GM12892 (cell line): ENCODE measurements at regions not wholly inside any gene's neighbourhood (a gene's known extent, or its start where the extent isn't known, plus 50 kb on each side); places are given as distances from the start of the nearest gene placed in this dataset.

Experiments
- POLR2A ChIP-seq: IDR thresholded peaks from 2 replicates; pipeline ENCODE4 v1.6.1; 2011; ENCODE audit warnings: low read depth, low read length, control low read depth
- POLR2AphosphoS5 ChIP-seq: IDR thresholded peaks from 2 replicates; pipeline ENCODE4 v1.6.1; 2011; ENCODE audit warnings: low read depth, low read length, control low read depth
- TAF1 ChIP-seq: IDR thresholded peaks from 2 replicates; pipeline ENCODE4 v1.6.1; 2011; ENCODE audit warnings: low read depth, mild to moderate bottlenecking, control low read depth, low read length, borderline replicate concordance

DNA sequence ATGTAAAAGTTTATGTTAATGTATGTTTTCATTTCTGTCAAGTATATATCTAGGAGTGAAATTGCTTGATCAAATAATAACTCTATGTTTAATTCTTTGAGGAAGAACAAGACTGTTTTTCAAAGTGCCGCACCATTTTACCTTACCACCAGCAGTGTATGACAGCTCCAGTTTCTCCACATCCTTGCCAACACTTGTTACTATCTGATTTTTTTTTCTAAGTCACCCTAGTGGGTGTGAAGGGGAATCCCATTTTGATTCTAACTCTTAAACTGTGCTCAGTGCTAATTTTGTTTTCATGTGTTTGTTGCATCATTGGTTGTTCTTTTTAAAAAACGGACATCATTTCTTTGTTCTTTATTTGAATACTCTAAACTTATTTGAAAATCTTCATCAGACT is 120.2 kb upstream of the CDK6 start:
- TF ChIP-seq POLR2AphosphoS5, result no peak
- TF ChIP-seq POLR2A, result no peak
- no peak for TF ChIP-seq TAF1
